HEK293 (cell line): ENCODE measurements at regions not wholly inside any gene's neighbourhood (a gene's known extent, or its start where the extent isn't known, plus 50 kb on each side); places are given as distances from the start of the nearest gene placed in this dataset.

Experiments
- REPIN1 ChIP-seq: fragments of 450-650 bp; formaldehyde crosslinking; IDR thresholded peaks from 2 replicates; pipeline ENCODE4 v1.5.1; 2017; ENCODE audit warnings: missing biosample characterization, missing genetic modification characterization, low read depth
- ZNF16 ChIP-seq: fragments of 450-650 bp; formaldehyde crosslinking; IDR thresholded peaks from 2 replicates; pipeline ENCODE4 v1.5.1; 2016; ENCODE audit warnings: low read depth, missing biosample characterization, missing genetic modification characterization
- ZNF202 ChIP-seq: fragments of 450-650 bp; formaldehyde crosslinking; IDR thresholded peaks from 2 replicates; pipeline ENCODE4 v1.5.1; 2016; ENCODE audit warnings: missing biosample characterization, missing genetic modification characterization, borderline replicate concordance
- ZNF214 ChIP-seq: fragments of 450-650 bp; formaldehyde crosslinking; IDR thresholded peaks from 2 replicates; pipeline ENCODE4 v1.5.1; 2017; ENCODE audit warnings: missing biosample characterization, mild to moderate bottlenecking, missing genetic modification characterization, borderline replicate concordance
- ZNF416 ChIP-seq: fragments of 450-650 bp; formaldehyde crosslinking; IDR thresholded peaks from 2 replicates; pipeline ENCODE4 v1.5.1; 2016; ENCODE audit warnings: missing biosample characterization, missing genetic modification characterization
- ZNF677 ChIP-seq: fragments of 450-650 bp; IDR thresholded peaks from 2 replicates; pipeline ENCODE4 v1.5.0; 2018; ENCODE audit warnings: missing biosample characterization, mild to moderate bottlenecking, missing genetic modification characterization, moderate library complexity
- TF ChIP-seq, protein P1 (sequence below): fragments of 450-650 bp; formaldehyde crosslinking; IDR thresholded peaks from 2 replicates; pipeline ENCODE4 v1.5.1; 2016; ENCODE audit warnings: missing biosample characterization, missing genetic modification characterization
- TF ChIP-seq, protein P2 (sequence below): fragments of 450-650 bp; formaldehyde crosslinking; IDR thresholded peaks from 2 replicates; pipeline ENCODE4 v1.5.1; 2016; ENCODE audit warnings: missing biosample characterization, missing genetic modification characterization
- TF ChIP-seq, protein P3 (sequence below): fragments of 450-650 bp; formaldehyde crosslinking; IDR thresholded peaks from 2 replicates; pipeline ENCODE4 v1.5.1; 2016; ENCODE audit warnings: missing biosample characterization, missing genetic modification characterization
- TF ChIP-seq, protein P4 (sequence below): fragments of 450-650 bp; formaldehyde crosslinking; IDR thresholded peaks from 2 replicates; pipeline ENCODE4 v1.5.1; 2016; ENCODE audit warnings: missing biosample characterization, missing genetic modification characterization

DNA sequence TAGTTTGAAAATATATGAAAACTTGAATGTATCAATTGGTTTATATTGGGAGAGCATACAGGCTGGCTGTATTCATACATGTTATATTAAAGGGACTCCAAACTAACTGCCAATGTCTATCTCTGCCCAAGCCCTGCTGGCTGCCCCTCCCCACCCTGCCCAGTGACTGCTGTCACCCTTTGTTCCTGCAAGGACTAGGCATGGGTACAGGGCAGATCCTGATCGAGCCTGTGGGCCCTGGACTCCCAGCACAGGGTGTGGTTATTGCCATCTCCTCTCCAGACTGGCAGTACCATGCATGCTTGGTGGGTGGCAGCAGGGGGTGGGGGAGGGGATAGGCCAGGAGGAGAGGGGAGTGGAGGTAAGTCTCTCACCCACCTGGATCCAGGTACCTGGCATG, 167.5 kb upstream of the RASGEF1B start:
- TF ChIP-seq, protein P1, sequence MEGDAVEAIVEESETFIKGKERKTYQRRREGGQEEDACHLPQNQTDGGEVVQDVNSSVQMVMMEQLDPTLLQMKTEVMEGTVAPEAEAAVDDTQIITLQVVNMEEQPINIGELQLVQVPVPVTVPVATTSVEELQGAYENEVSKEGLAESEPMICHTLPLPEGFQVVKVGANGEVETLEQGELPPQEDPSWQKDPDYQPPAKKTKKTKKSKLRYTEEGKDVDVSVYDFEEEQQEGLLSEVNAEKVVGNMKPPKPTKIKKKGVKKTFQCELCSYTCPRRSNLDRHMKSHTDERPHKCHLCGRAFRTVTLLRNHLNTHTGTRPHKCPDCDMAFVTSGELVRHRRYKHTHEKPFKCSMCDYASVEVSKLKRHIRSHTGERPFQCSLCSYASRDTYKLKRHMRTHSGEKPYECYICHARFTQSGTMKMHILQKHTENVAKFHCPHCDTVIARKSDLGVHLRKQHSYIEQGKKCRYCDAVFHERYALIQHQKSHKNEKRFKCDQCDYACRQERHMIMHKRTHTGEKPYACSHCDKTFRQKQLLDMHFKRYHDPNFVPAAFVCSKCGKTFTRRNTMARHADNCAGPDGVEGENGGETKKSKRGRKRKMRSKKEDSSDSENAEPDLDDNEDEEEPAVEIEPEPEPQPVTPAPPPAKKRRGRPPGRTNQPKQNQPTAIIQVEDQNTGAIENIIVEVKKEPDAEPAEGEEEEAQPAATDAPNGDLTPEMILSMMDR (tag by site-specific recombination) = no peak
- TF ChIP-seq, protein P2, sequence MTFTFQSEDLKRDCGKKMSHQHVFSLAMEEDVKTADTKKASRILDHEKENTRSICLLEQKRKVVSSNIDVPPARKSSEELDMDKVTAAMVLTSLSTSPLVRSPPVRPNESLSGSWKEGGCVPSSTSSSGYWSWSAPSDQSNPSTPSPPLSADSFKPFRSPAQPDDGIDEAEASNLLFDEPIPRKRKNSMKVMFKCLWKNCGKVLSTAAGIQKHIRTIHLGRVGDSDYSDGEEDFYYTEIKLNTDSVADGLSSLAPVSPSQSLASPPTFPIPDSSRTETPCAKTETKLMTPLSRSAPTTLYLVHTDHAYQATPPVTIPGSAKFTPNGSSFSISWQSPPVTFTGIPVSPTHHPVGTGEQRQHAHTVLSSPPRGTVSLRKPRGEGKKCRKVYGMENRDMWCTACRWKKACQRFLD (tag by site-specific recombination) = no peak
- no peak for TF ChIP-seq REPIN1
- no peak for TF ChIP-seq ZNF202 (tag by site-specific recombination)
- TF ChIP-seq, protein P3, sequence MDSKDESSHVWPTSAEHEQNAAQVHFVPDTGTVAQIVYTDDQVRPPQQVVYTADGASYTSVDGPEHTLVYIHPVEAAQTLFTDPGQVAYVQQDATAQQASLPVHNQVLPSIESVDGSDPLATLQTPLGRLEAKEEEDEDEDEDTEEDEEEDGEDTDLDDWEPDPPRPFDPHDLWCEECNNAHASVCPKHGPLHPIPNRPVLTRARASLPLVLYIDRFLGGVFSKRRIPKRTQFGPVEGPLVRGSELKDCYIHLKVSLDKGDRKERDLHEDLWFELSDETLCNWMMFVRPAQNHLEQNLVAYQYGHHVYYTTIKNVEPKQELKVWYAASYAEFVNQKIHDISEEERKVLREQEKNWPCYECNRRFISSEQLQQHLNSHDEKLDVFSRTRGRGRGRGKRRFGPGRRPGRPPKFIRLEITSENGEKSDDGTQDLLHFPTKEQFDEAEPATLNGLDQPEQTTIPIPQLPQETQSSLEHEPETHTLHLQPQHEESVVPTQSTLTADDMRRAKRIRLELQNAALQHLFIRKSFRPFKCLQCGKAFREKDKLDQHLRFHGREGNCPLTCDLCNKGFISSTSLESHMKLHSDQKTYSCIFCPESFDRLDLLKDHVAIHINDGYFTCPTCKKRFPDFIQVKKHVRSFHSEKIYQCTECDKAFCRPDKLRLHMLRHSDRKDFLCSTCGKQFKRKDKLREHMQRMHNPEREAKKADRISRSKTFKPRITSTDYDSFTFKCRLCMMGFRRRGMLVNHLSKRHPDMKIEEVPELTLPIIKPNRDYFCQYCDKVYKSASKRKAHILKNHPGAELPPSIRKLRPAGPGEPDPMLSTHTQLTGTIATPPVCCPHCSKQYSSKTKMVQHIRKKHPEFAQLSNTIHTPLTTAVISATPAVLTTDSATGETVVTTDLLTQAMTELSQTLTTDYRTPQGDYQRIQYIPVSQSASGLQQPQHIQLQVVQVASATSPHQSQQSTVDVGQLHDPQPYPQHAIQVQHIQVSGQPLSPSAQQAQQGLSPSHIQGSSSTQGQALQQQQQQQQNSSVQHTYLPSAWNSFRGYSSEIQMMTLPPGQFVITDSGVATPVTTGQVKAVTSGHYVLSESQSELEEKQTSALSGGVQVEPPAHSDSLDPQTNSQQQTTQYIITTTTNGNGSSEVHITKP (tag by site-specific recombination) = no peak
- TF ChIP-seq ZNF16 = no peak
- TF ChIP-seq ZNF677 (tag by site-specific recombination) = no peak
- TF ChIP-seq, protein P4, sequence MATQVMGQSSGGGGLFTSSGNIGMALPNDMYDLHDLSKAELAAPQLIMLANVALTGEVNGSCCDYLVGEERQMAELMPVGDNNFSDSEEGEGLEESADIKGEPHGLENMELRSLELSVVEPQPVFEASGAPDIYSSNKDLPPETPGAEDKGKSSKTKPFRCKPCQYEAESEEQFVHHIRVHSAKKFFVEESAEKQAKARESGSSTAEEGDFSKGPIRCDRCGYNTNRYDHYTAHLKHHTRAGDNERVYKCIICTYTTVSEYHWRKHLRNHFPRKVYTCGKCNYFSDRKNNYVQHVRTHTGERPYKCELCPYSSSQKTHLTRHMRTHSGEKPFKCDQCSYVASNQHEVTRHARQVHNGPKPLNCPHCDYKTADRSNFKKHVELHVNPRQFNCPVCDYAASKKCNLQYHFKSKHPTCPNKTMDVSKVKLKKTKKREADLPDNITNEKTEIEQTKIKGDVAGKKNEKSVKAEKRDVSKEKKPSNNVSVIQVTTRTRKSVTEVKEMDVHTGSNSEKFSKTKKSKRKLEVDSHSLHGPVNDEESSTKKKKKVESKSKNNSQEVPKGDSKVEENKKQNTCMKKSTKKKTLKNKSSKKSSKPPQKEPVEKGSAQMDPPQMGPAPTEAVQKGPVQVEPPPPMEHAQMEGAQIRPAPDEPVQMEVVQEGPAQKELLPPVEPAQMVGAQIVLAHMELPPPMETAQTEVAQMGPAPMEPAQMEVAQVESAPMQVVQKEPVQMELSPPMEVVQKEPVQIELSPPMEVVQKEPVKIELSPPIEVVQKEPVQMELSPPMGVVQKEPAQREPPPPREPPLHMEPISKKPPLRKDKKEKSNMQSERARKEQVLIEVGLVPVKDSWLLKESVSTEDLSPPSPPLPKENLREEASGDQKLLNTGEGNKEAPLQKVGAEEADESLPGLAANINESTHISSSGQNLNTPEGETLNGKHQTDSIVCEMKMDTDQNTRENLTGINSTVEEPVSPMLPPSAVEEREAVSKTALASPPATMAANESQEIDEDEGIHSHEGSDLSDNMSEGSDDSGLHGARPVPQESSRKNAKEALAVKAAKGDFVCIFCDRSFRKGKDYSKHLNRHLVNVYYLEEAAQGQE = no peak
- no peak for TF ChIP-seq ZNF214
- no peak for TF ChIP-seq ZNF416 (tag by site-specific recombination)
